ENCODE measurements at regions not wholly inside any gene's neighbourhood (a gene's known extent, or its start where the extent isn't known, plus 50 kb on each side); places are given as distances from the start of the nearest gene placed in this dataset.

GRCh38 chr3:30181581-30181980 lies 424.8 kb upstream of the TGFBR2 start:
- intact Hi-C loops (cut with DNase I) = no loop called here
- TF ChIP-seq POLR2A (IDR thresholded peaks at IDR 0.05) (no peak), CTCF (IDR thresholded peaks at IDR 0.05) (no peak)
- H3K4me3 ChIP-seq (replicated peaks in 1 of 3) = no peak overlapping the region
- no peaks in the 10 kb centered on the region for H3K4me1 ChIP-seq
- H3K9me3 ChIP-seq = no peaks in the 10 kb centered on the region
- H3K36me3 ChIP-seq = no peaks in the 10 kb centered on the region
- DNase-seq = no peak
- no peak overlapping the region for H3K27ac ChIP-seq
- H3K27me3 ChIP-seq = no peaks in the 10 kb centered on the region

DNA sequence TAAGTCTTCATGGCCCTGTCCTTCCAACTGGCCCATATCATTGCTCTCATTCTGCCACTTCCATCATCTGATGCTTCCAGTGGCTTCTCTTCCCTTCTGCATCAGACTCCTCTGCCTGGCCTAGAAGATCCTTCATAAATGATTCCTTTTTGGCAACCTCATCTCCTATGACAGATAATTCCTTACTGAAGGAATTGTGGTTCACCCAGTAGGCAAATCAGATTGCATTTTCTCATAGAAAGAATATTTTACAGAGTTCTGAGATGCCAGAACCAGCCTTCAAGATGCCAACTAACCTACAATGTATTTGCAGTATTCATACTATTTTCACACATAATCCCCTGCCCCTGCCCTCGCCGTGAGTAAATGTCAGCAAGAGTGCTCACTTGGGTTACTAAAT lies 423.0 kb upstream of the TGFBR2 start:
- no peaks in the 10 kb centered on the region for H3K27me3 ChIP-seq
- no peak overlapping the region for H3K4me3 ChIP-seq (replicated peaks in 1 of 3)
- 95 to 97% methylated on average over 2 of the region's 2 CpGs for WGBS, 2 donors
- intact Hi-C loops (cut with DNase I) = no loop called here
- DNase-seq = no peak
- TF ChIP-seq POLR2A (IDR thresholded peaks at IDR 0.05) = no peak
- TF ChIP-seq CTCF (IDR thresholded peaks at IDR 0.05) = no peak
- H3K9me3 ChIP-seq = no peaks in the 10 kb centered on the region
- H3K4me1 ChIP-seq = no peaks in the 10 kb centered on the region
- no peak overlapping the region for H3K27ac ChIP-seq
- H3K36me3 ChIP-seq = no peaks in the 10 kb centered on the region

GRCh38 chr3:30184091-30184810 lies 422.1 kb upstream of the TGFBR2 start:
- Histone ChIP-seq H3K4me1 (no peaks in the 10 kb centered on the region), H3K27me3 (no peaks in the 10 kb centered on the region), H3K27ac (no peak overlapping the region), H3K9me3 (no peaks in the 10 kb centered on the region), H3K36me3 (no peaks in the 10 kb centered on the region), H3K4me3 (replicated peaks in 1 of 3) (no peak overlapping the region)
- intact Hi-C loops (cut with DNase I) = no loop called here
- no peak for TF ChIP-seq CTCF (IDR thresholded peaks at IDR 0.05)
- TF ChIP-seq POLR2A (IDR thresholded peaks at IDR 0.05) = no peak
- 77 to 88% methylated on average over 1 of the region's 1 CpG for WGBS, 2 donors
- DNase-seq = no peak

- TF ChIP-seq CTCF (IDR thresholded peaks at IDR 0.05) (no peak), POLR2A (IDR thresholded peaks at IDR 0.05) (no peak)
- intact Hi-C loops (cut with DNase I) = no loop called here
These were observed 420.5 kb upstream of the TGFBR2 start for GRCh38 chr3:30185872-30186271.

DNA sequence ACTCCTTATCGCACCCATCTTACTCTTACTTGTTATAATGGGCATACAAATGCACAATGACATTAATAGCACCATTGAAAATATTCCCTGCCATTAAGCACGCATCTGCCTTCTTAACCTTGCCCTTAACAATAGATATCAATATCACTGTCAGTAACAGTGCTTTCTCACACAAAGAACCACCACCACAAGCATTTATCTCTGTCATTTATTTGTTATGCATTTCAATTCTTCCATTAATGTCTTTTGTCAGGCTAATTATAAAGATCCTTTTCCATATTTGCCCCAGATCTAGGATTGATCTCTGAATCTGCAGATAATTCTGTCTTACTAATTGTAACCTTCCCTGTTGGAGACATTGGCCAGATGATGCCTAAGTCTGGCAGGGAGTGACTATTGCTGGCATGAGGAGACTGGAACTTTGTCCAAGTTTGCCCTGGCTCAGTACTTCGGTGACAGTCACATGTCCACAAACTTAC lies 419.6 kb upstream of the TGFBR2 start:
- no peak for TF ChIP-seq CTCF (IDR thresholded peaks at IDR 0.05)
- no peak for TF ChIP-seq POLR2A (IDR thresholded peaks at IDR 0.05)
- Histone ChIP-seq H3K27me3 (no peaks in the 10 kb centered on the region), H3K36me3 (no peaks in the 10 kb centered on the region), H3K4me3 (replicated peaks in 1 of 3) (no peak overlapping the region), H3K4me1 (no peaks in the 10 kb centered on the region), H3K9me3 (no peaks in the 10 kb centered on the region), H3K27ac (no peak overlapping the region)
- 88 to 89% methylated on average over 3 of the region's 3 CpGs for WGBS, 2 donors
- intact Hi-C loops (cut with DNase I) = no loop called here
- no peak for DNase-seq

More at GRCh38 chr3:30185872-30186271, 420.5 kb upstream of the TGFBR2 start:
- DNase-seq = no peak
- Histone ChIP-seq H3K27me3 (no peaks in the 10 kb centered on the region), H3K4me1 (no peaks in the 10 kb centered on the region), H3K36me3 (no peaks in the 10 kb centered on the region), H3K9me3 (no peaks in the 10 kb centered on the region), H3K4me3 (replicated peaks in 1 of 3) (no peak overlapping the region), H3K27ac (no peak overlapping the region)
